HG03103 (cell line): ENCODE measurements at regions not wholly inside any gene's neighbourhood (a gene's known extent, or its start where the extent isn't known, plus 50 kb on each side); places are given as distances from the start of the nearest gene placed in this dataset.
"Not testable (repeated sequence)": the region's sequence is repeated elsewhere in the genome, so short reads cannot be mapped to it uniquely, and the experiment has no call there.

ENCODE experiments used
- ATAC-seq: cut with Tn5 transposase; IDR thresholded peaks from one replicate; pipeline ENCODE4 v1.9.1; 2021; ENCODE audit warnings: low read depth; ENCODE audit not compliant: unreplicated experiment

DNA sequence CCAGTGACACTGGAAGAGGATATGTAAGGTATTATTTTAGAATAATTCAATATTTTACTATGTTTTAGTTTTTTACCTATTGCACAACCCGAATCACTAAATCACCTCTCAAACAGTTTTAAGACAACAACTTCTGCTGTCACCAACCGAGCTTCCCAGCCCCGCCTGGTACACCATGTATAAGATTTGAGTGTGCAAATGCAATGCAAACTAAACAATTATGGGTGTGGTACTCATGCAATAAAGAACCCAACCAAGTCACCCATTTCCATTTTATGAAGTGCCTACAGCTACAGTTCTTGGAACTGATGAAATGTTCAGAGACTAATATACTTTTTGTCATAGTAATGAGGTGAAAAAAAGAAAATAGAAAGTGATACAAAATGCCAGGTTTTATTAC, 256.2 kb downstream of the TAFA4 start:
- no peak for ATAC-seq

DNA sequence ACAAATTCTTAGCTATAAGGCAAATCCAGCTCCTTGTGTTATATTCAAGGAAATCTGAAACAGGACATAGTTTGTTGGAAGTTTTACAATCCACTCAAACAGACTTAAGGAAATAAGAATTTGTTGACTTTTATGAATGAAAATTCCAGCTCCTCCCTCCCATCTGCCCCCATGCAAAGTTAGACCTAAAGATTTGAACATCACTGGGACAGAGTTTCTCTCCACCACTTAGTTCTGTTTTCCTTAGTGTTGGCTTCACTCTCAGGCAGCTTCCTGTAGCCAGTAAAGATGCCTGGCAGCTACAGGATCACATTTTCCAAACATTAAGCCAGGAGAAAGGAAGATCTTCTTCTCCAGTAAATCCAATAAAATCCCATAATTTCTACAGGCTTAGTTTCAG, 265.0 kb downstream of the TAFA4 start:
- ATAC-seq, result no peak

DNA sequence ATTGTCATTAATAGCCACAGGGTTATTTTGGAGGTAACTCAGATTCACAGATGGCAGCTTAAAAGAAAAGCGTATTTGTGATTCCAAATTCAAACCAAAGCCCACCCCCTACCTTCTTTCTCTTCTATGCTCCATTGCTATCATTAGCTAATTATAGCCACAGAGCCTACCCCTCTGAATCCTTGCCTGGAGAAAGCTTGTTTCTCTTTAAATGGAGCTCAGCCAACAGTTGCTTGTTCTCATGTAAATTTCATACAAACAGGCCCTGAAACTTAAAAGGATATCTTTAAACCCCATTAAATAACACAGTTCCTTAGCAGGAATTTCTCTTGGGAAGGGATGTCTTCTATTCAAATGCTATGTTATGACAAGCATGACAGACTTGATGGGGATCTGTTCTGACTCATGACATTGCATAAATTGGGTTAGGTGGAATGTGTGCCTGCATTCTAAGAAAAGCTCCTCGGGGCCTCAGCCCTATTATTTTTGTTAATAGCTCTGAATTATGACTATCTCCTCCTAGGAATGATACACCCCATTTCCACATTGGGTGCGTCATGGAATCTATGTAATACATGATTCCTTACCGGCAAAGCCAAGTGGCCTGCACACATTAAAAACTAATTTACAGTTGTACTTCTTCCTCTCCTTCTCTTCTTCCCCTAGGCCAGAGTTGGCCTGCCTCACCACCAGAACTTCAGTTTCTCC, 265.8 kb downstream of the TAFA4 start:
- no peak for ATAC-seq

DNA sequence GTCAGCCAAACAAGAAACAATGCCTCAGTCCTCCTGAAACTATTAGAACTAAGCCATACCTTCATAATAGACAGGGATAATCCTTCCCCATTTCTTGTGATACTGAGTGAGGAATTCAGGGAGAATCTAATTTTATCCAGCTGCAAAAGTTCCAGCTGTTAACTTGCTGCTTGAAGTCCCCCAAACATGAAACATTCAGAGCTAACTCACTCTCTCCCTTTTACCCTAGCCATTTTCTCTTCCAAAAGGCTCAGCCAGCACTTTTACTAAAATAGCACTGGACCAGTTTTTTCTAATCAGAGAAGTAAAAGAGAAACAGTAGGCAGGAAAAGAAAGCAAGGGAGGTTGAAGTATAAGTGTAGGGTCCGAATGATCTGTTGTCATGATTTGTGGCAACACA, 268.1 kb downstream of the TAFA4 start:
- no peak for ATAC-seq

DNA sequence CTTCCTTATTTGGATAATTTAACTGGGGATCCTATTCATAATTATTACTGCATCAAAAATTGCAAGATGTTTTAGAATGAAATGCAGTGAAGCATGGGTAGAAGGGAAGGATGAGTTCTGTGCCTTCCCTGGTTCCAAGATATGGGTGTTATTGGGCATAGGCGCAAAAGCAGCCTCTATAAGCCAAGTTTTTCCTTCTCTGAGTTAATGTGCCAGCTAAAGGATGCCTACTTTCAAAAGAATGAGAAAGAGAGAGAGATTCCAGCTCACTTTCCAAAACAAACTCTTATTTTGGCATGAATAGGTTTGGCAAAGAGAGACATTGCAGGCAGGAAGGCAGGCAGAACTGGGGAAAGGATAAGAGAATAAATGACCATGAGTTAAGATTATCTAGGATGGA, 270.2 kb downstream of the TAFA4 start:
- no peak for ATAC-seq

DNA sequence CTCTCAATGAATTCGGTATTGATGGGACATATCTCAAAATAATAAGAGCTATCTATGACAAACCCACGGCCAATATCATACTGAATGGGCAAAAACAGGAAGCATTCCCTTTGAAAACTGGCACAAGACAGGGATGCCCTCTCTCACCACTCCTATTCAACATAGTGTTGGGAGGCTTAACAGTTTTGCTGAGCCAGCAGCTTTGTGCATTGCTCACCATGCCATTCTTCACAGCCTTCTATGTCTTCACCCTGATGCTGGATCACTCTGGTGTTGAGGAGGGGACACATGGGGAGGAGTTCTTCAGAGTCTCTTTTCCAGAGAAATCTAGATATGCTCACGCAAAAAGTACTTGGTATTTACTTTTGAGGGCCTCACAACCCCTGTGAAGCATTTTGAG, 281.7 kb downstream of the TAFA4 start:
- ATAC-seq, result not testable (repeated sequence)

DNA sequence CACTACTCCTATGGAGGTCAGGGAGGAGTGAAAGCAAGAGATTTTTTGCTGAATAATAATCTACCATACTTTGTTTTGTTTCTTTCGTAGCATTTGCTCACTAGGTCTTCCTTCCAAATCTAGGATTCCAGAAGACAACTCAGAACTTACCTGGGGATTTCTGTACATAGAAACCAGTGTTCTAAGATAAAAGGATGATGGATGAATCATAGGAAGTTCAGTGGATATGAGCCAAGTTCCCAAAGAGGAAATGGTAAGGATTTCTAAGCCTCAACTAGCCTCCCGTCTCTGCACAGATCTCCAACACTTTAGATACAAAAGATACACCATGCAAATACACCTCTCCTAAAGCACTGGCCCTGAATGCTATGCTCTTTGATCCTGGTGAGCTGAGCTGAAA, 283.9 kb downstream of the TAFA4 start:
- no peak for ATAC-seq

DNA sequence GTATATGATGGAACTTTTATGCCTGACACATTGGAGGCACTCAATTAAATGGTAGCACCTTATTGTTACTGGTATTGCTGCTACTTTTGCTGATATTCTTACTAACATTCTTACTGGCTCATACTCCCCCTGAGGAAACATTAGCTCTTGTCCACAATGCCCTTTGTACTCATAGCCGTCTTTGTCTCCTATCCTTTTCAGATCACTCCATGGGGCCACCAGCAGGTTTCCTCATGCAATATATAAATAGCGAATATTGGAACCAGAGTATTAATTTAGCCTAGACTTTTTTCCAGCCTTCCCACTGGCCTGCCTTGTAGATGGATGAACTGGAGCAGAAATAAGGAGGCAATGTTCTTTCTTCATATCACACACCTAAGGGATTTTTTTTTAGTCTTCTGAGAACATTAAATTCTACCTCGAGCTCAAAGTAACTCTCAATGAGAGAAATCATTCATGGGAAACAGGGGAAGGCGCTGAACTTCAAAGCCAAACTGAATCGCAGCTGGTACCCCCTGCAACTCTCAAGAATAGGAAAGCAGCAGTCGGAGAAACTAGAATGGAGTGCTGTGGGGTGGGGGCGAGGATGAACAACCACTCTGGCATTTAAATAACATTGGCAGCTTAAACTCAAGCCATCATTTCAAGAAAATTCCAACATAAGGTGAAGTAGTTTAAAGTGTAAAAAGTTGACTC, 300.3 kb downstream of the TAFA4 start:
- no peak for ATAC-seq

DNA sequence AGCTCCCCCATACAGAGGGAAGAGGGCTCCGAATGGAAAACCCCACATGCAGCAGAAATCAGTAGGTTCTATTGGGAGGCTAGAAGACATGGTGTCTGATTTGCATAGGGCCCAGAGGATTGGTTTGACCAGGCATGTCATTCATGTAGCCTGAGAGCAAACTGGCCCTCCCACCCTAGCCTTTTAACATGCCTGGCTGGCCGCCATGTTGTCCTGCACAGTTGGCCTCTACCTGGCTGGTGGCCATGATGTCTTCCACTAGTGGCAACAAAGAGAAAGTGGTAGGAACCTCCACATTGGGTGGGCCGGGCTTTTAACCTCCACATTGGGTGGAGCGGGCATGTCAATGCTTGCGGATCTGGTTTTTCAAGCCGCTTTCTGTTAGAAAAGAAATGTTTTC, 312.1 kb downstream of the TAFA4 start:
- ATAC-seq, result no peak

DNA sequence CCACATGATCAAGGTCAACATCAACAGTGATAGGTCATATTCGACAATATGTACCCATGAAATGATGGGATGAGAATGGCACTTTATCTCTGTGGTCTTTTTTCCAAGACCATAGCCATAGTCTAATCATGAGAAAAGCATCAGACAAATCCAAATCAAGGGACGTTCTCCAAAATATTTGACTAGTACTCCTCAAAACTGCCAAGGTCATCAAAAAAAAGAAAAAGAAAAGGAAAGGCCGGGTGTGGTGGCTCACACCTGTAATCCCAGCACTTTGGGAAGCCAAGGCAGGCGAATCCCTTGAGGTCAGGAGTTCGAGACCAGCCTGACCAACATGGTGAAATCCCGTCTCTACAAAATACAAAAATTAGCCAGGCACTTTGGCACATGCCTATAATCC, 318.3 kb downstream of the TAFA4 start:
- no peak for ATAC-seq

DNA sequence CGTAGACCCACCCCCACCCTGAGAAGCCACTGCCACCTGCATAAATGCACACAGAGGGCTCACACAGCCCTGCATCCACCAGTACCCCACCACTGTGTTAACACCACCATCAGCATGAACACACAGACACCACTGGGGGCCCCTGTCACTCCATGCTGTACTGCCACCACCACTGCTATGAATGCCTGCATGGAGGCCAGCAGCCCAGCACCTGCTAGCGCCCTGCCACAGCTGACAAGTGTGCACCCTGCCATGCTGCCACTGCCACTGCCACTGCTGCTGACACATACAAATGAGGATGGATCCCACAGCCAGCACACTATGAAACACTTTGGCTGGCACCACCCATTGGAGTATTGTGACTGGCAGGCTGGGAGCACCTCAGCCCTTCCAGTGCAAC, 361.0 kb downstream of the TAFA4 start:
- ATAC-seq, result no peak

DNA sequence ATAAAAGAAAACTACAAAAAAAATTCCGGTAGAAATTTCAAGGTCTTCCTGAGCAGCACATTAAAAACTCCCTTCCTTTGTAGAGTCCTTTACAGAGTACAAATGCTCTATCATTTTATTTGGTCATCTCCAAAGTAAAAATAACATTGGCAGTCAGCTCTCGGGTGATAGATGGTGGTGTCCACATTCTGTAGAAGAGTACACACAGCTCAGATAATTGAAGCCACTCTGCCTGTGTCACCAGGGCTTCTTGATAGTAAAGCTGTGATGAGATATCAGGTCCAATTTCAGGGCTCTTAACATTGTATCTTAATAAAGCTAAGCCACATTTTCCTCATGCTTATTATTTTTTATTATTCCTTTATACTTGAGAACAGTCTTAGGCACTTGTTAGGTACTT, 371.6 kb downstream of the TAFA4 start:
- no peak for ATAC-seq

DNA sequence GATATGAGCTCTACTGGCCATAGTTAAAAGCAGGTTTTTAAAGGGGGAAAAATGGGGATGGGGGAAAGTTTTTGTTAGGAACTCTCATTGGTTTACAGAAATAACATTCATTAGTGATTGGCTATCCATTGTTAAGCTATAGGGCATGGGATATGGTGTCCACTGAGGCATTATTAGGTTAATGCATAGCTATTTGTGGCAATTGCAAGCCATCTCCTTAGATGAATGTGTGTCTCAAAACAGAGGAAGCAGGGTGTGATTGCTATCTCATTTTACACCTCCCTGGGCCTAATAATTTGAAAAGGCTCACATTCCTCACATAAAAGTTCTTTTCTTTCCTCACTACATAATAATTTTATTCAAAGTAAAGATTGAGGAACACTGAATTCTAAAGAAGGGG, 396.6 kb downstream of the TAFA4 start:
- no peak for ATAC-seq

DNA sequence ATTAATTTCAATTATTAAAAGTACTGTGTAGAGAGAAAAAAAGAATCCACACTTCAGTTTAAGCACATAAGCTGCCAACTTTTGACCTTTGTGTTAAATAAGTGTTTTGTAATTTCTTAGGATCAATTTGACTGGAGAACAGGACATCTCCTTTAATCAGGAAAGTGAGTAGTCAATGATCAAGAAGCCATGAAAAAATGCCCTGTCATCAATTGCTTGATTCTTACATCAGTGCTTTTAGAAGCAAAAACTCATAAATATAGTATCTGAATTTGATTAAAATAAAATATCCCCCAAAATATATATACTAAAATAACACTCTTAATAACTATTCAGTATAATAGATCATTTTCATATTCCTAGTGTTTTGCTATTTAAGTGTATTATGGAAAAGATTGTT, 409.0 kb downstream of the TAFA4 start:
- ATAC-seq, result no peak

DNA sequence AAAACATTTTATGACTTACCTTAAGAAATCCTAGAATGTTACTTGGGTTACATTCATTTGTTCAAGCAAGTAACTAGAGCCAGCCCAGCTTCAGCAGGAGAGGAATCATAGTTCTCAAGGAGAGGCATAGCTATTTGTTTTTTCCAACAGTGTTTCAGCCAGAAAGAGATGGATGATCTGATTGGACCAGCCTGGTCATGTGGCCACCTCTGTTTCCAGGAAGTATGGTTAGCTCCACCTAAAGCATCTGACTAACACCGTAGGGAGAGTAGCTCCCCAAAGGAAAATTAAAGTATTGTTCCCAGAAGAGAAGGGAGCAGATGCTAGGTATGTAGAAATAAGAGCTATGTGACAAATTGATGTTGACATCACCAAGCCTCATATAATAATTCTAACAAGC, 417.1 kb downstream of the TAFA4 start:
- no peak for ATAC-seq

DNA sequence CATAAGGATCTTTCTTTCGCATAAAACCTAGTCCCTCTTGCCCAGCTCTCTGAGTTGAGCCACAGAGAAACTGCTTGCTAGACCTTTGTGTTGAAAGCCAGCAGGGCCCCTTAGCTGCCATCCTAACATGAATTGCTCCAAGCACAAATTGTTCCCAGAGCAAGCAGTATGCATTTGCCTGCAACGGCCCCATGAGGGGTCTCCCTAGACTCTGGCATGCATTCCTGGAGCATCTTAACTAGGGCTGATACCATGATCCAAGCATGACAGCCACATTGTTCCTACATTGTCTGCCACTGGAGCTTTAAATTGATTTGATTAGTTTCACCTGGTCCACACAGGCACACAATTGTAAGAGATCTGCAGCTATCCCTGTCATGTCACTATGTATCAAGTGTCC, 428.1 kb downstream of the TAFA4 start:
- ATAC-seq, result no peak

DNA sequence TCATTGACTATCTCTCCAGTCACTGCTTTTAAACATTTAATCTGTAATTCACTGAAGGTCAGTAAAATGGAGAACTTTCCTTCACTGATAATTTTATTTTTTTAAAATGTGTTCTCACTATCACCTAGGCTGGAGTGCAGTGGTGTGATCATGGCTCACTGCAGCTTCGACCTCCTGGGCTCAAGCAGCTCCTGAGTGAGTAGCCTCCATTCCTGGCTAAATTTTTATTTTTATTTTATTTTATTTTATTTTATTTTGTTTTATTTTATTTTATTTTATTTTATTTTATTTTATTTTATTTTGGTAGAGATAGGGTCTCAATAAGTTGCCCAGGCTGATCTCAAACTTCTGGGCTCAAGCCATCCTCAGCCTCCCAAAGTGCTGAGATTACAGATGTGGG, 446.5 kb downstream of the TAFA4 start:
- not testable (repeated sequence) for ATAC-seq

DNA sequence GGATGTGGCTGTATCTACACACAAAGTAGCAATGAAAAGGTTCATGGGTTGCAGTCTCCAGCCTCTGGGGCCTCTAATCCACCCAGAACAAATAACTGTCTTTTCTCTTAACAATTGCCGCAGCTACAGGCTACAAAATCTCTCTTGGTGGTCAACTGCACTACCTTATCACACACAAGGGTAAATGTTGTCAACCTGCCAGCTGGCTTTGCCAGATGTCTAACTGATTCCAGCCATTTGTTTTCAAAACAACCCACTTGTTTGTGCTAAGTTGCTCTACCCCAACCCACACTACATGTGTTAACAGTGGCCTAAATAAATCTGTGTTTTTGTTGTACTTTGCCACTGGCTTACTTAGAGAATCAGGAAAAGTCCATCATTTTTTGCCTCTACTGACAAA, 447.3 kb downstream of the TAFA4 start:
- ATAC-seq, result no peak

DNA sequence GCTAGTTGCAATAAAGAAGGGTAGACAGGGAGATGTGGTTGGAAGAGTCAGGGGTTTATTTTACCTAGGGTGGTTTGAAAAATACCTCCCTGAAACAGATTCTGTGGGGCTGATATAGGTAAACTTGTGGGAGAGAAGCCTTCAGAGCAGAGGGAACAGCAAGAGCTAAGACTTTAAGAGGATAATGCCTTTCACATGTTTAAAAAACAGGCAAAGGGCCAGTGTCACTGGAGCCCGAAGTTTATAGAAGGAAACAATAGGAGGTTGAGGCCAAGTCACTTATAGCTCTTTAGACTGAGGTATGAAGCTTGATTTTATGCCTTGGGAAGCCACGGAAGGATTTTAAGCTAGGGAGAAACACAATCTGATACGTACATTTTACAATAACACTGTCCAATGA, 448.7 kb downstream of the TAFA4 start:
- no peak for ATAC-seq

DNA sequence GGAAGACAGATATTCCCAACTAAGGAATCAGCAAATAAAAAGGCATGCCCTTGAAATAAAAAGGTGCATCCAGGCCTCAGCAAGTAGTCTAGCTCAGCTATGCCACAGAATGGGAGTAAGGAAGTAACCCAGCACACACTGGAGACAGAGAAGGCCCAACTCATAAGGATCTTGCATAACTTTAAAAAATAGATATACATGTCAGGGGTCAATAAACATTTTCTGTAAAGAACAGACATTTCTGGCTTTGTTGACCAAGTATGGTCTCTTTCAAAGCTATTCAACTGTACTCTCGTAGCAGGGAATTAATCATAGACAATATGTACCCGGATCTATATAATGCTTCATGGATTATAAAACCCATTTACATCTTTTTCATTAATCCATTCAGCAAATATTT, 449.3 kb downstream of the TAFA4 start:
- ATAC-seq, result no peak

DNA sequence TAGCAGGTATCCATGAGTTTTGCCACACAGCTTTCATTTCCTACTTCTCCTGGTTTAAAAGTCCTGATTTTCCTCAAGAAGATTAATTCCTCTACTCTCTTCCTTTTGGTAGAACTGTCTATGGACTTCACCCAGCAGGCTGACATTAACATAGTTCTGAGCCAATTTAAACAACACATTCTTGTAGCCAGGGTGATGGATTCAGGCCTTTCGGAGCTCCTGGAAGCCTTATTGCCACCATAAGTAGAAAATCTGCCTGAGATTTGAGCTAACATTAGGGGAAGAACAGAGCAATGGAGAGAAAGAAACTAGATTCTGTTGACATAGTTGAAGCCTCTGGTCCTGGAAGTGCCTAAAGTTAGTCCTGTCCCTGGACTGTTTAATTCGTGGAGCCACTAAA, 449.8 kb downstream of the TAFA4 start:
- ATAC-seq, result no peak

DNA sequence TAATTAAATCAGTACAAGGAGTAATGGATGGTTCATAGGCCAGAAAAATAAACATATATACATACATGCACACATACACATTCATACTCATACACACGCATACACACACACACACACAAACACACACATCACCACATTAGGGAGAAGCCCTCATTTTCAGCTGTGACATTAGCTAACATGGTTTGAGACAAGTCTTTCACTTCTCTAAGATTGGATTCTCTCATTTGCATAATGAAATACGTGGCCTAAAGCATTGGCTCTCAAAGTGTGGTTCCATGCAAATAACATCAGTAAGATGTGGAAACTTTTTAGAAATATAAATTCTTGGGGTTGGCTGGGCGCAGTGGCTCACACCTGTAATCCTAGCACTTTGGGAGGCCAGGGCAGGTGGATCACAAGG, 452.6 kb downstream of the TAFA4 start:
- no peak for ATAC-seq
